Ishikawa (cell line): ENCODE measurements at regions not wholly inside any gene's neighbourhood (a gene's known extent, or its start where the extent isn't known, plus 50 kb on each side); places are given as distances from the start of the nearest gene placed in this dataset.

Experiments used
- EGR1 ChIP-seq: IDR thresholded peaks from 2 replicates; pipeline ENCODE4 v1.6.1; 2012
- NFIC ChIP-seq: IDR thresholded peaks from 2 replicates; pipeline ENCODE4 v1.6.1; 2012
- TF ChIP-seq, protein P1 (sequence below): IDR thresholded peaks from 2 replicates; pipeline ENCODE4 v1.6.1; 2012

DNA sequence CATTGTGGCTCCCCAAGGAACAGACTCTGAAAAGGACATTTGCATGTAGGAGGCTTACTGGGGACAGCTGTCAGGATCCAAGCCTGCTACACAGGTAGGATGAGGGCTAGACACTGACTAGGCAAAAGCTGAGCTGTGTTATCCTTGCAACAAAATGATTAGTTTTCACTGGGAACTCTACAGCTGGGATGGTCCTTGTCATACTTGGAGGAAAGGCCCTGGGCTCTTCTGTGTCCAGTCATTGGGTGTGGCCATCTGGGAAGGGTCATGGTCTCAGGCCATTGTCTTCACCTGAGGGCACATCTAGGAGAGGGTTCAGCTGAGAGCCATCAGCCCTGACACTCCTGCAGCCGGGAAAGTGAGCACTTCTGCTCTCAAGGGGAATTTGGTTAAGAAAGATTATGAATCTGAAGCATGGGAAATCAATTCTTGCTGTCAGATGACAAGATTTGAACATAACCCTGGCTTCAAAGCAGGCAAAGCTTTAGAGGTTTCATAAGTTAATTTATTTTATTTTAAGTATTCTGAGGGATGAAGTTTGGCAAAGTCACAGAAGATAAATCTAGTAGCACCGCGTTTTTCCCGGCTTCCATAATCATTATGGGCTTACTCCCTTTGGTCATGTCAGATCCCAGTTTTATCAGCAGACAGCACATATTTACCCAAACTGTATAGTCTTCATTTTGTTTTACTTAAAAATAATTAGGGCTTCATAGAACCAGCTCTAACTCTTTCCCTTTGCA is 78.4 kb upstream of the SLC22A23 start:
- TF ChIP-seq, protein P1, sequence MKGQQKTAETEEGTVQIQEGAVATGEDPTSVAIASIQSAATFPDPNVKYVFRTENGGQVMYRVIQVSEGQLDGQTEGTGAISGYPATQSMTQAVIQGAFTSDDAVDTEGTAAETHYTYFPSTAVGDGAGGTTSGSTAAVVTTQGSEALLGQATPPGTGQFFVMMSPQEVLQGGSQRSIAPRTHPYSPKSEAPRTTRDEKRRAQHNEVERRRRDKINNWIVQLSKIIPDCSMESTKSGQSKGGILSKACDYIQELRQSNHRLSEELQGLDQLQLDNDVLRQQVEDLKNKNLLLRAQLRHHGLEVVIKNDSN, result no peak
- TF ChIP-seq EGR1, result no peak
- TF ChIP-seq NFIC, result no peak
